ENCODE measurements at regions not wholly inside any gene's neighbourhood (a gene's known extent, or its start where the extent isn't known, plus 50 kb on each side); places are given as distances from the start of the nearest gene placed in this dataset.

- TF ChIP-seq CTCF (IDR thresholded peaks at IDR 0.05; ENCODE audit: poor library complexity, severe bottlenecking), result no peak
- TF ChIP-seq TAF1 (IDR thresholded peaks at IDR 0.05; ENCODE audit: low read depth), result no peak
- no peak for TF ChIP-seq EP300 (conservative IDR thresholded peaks at IDR 0.05; ENCODE audit: poor library complexity, severe bottlenecking)
- TF ChIP-seq, protein P1, sequence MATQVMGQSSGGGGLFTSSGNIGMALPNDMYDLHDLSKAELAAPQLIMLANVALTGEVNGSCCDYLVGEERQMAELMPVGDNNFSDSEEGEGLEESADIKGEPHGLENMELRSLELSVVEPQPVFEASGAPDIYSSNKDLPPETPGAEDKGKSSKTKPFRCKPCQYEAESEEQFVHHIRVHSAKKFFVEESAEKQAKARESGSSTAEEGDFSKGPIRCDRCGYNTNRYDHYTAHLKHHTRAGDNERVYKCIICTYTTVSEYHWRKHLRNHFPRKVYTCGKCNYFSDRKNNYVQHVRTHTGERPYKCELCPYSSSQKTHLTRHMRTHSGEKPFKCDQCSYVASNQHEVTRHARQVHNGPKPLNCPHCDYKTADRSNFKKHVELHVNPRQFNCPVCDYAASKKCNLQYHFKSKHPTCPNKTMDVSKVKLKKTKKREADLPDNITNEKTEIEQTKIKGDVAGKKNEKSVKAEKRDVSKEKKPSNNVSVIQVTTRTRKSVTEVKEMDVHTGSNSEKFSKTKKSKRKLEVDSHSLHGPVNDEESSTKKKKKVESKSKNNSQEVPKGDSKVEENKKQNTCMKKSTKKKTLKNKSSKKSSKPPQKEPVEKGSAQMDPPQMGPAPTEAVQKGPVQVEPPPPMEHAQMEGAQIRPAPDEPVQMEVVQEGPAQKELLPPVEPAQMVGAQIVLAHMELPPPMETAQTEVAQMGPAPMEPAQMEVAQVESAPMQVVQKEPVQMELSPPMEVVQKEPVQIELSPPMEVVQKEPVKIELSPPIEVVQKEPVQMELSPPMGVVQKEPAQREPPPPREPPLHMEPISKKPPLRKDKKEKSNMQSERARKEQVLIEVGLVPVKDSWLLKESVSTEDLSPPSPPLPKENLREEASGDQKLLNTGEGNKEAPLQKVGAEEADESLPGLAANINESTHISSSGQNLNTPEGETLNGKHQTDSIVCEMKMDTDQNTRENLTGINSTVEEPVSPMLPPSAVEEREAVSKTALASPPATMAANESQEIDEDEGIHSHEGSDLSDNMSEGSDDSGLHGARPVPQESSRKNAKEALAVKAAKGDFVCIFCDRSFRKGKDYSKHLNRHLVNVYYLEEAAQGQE (IDR thresholded peaks at IDR 0.05; ENCODE audit: borderline replicate concordance), result no peak
- TF ChIP-seq POLR2AphosphoS5 (IDR thresholded peaks at IDR 0.05), result no peak
These were observed 252.4 kb downstream of the GXYLT1 start for GRCh38 chr12:41892302-41892701.

All from neural cell (in vitro differentiated cells).